Neural cell (in vitro differentiated cells): ENCODE measurements at regions not wholly inside any gene's neighbourhood (a gene's known extent, or its start where the extent isn't known, plus 50 kb on each side); places are given as distances from the start of the nearest gene placed in this dataset.

Experiments used
- H2AFZ ChIP-seq: fragments of 200-600, 300-800 bp; sonication (generic), shearing (Covaris generic); 2 replicates; pipeline ENCODE4 v1.6.0; 2014; ENCODE audit warnings: low read depth, mild to moderate bottlenecking, antibody characterized with exemption, low read length, moderate library complexity
- H3F3A ChIP-seq: fragments of 200-600 bp; shearing (Covaris generic); 2 replicates; pipeline ENCODE4 v1.6.1; 2016; ENCODE audit warnings: mild to moderate bottlenecking, moderate library complexity, mixed read lengths, antibody characterized with exemption, low read length; ENCODE audit not compliant: insufficient read depth, poor library complexity, severe bottlenecking
- H3K27ac ChIP-seq: fragments of 200-600, 300-800 bp; sonication (generic), shearing (Covaris generic); 2 replicates; pipeline ENCODE4 v1.5.1; 2014; ENCODE audit warnings: mild to moderate bottlenecking, low read length, moderate library complexity
- H3K27me3 ChIP-seq: fragments of 300-800, 200-600 bp; sonication (generic), shearing (Covaris generic); 2 replicates; pipeline ENCODE4 v1.6.0; 2014; ENCODE audit warnings: mild to moderate bottlenecking, low read depth, low read length, moderate library complexity; ENCODE audit not compliant: insufficient read depth
- H3K36me3 ChIP-seq: fragments of 300-800, 200-600 bp; sonication (generic), shearing (Covaris generic); 2 replicates; pipeline ENCODE4 v1.5.1; 2014; ENCODE audit warnings: mild to moderate bottlenecking, antibody characterized with exemption, low read length, moderate library complexity; ENCODE audit not compliant: insufficient read depth
- H3K4me2 ChIP-seq: fragments of 300-800, 200-600 bp; sonication (generic), shearing (Covaris generic); 2 replicates; pipeline ENCODE4 v1.6.0; 2014; ENCODE audit warnings: mild to moderate bottlenecking, low read length
- H3K4me3 ChIP-seq: fragments of 300-800, 200-600 bp; sonication (generic), shearing (Covaris generic); 2 replicates; pipeline ENCODE4 v1.5.1; 2014; ENCODE audit warnings: mild to moderate bottlenecking, low read length, moderate library complexity
- H3K79me2 ChIP-seq: fragments of 200-600 bp; shearing (Covaris generic); replicated peaks from 2 replicates; pipeline ENCODE4 v1.6.0; 2014; ENCODE audit warnings: mild to moderate bottlenecking, low read length, moderate library complexity; ENCODE audit not compliant: insufficient read depth
- H3K9ac ChIP-seq: fragments of 300-800, 200-600 bp; sonication (generic), shearing (Covaris generic); 2 replicates; pipeline ENCODE4 v1.6.1; 2016; ENCODE audit warnings: mild to moderate bottlenecking, low read length, mixed read lengths
- H3K9me2 ChIP-seq: fragments of 200-600 bp; shearing (Covaris generic); 2 replicates; pipeline ENCODE4 v1.6.1; 2016; ENCODE audit warnings: mild to moderate bottlenecking, low read length, mixed read lengths; ENCODE audit not compliant: insufficient read depth
- H3K9me3 ChIP-seq: fragments of 200-600, 300-800 bp; sonication (generic), shearing (Covaris generic); 2 replicates; pipeline ENCODE4 v1.6.1; 2016; ENCODE audit warnings: mild to moderate bottlenecking, mixed run types, low read length, moderate library complexity, mixed read lengths
- H4K20me1 ChIP-seq: fragments of 200-600 bp; shearing (Covaris generic); 2 replicates; pipeline ENCODE4 v1.6.1; 2016; ENCODE audit warnings: mild to moderate bottlenecking, mixed run types; ENCODE audit not compliant: insufficient read depth
- EP300 ChIP-seq: fragments of 450-650 bp; conservative IDR thresholded peaks from 2 replicates; pipeline ENCODE4 v1.6.1; 2014; ENCODE audit warnings: antibody characterized with exemption, mild to moderate bottlenecking, moderate library complexity; ENCODE audit not compliant: poor library complexity, severe bottlenecking
- EZH2 ChIP-seq: fragments of 200-600, 300-800 bp; shearing (Covaris generic), sonication (generic); IDR thresholded peaks from 2 replicates; pipeline ENCODE4 v1.6.1; 2014; ENCODE audit warnings: antibody characterized with exemption, low read length, borderline replicate concordance, mild to moderate bottlenecking; ENCODE audit not compliant: insufficient read depth, poor library complexity, severe bottlenecking
- MXI1 ChIP-seq: fragments of 450-650 bp; conservative IDR thresholded peaks from 2 replicates; pipeline ENCODE4 v1.6.1; 2014; ENCODE audit warnings: antibody characterized with exemption, mild to moderate bottlenecking; ENCODE audit not compliant: poor library complexity, severe bottlenecking
- POLR2AphosphoS5 ChIP-seq: IDR thresholded peaks from 2 replicates; pipeline ENCODE4 v1.6.1; 2012
- RAD21 ChIP-seq: fragments of 450-650 bp; conservative IDR thresholded peaks from 2 replicates; pipeline ENCODE4 v1.6.1; 2014; ENCODE audit warnings: antibody characterized with exemption, mild to moderate bottlenecking, moderate library complexity
- REST ChIP-seq: IDR thresholded peaks from 2 replicates; pipeline ENCODE4 v1.6.1; 2012; ENCODE audit warnings: borderline replicate concordance
- SMC3 ChIP-seq: fragments of 450-650 bp; conservative IDR thresholded peaks from 2 replicates; pipeline ENCODE4 v1.6.1; 2014; ENCODE audit warnings: antibody characterized with exemption, mild to moderate bottlenecking, moderate library complexity; ENCODE audit not compliant: poor library complexity
- TAF1 ChIP-seq: IDR thresholded peaks from 2 replicates; pipeline ENCODE4 v1.6.1; 2012; ENCODE audit warnings: low read depth
- TF ChIP-seq, protein P1 (sequence below): fragments of 450-650 bp; IDR thresholded peaks from 2 replicates; pipeline ENCODE4 v1.5.1; 2014; ENCODE audit warnings: antibody characterized with exemption, mild to moderate bottlenecking, moderate library complexity; ENCODE audit not compliant: poor library complexity, severe bottlenecking

DNA sequence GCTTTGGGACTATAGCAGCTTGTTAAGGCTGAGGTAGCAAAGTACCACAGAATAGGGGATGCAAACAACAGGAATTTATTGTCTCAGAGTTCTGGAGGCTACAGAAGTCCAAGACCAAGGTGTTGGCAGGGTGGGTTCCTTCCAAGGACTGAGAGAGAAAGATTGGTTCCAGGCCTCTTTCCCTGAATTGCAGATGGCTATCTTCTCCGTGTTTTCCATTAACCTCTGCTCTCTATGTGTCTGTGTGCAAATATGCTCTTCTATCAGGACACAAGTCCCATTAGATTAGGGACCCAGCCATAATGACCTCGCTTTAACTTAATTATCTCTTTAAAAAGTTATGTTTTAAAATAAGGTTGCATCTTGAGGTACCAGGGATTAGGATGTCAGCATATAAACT lies 1732.9 kb upstream of the SLC10A2 start:
- no peaks in the 10 kb centered on the region for H3K9me3 ChIP-seq
- no peak overlapping the region for H3K27ac ChIP-seq
- no peak overlapping the region for H2AFZ ChIP-seq
- no peaks in the 10 kb centered on the region for H4K20me1 ChIP-seq
- H3K9ac ChIP-seq: no peak overlapping the region
- TF ChIP-seq RAD21 (no peak), TAF1 (no peak), SMC3 (no peak), POLR2AphosphoS5 (no peak), MXI1 (no peak), EP300 (no peak), EZH2 (no peak), REST (no peak)
- TF ChIP-seq, protein P1, sequence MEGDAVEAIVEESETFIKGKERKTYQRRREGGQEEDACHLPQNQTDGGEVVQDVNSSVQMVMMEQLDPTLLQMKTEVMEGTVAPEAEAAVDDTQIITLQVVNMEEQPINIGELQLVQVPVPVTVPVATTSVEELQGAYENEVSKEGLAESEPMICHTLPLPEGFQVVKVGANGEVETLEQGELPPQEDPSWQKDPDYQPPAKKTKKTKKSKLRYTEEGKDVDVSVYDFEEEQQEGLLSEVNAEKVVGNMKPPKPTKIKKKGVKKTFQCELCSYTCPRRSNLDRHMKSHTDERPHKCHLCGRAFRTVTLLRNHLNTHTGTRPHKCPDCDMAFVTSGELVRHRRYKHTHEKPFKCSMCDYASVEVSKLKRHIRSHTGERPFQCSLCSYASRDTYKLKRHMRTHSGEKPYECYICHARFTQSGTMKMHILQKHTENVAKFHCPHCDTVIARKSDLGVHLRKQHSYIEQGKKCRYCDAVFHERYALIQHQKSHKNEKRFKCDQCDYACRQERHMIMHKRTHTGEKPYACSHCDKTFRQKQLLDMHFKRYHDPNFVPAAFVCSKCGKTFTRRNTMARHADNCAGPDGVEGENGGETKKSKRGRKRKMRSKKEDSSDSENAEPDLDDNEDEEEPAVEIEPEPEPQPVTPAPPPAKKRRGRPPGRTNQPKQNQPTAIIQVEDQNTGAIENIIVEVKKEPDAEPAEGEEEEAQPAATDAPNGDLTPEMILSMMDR: no peak
- H3K4me3 ChIP-seq: no peak overlapping the region
- no peaks in the 10 kb centered on the region for H3K79me2 ChIP-seq
- no peaks in the 10 kb centered on the region for H3K9me2 ChIP-seq
- H3K27me3 ChIP-seq: no peaks in the 10 kb centered on the region
- H3K4me2 ChIP-seq: no peak overlapping the region
- no peaks in the 10 kb centered on the region for H3F3A ChIP-seq
- H3K36me3 ChIP-seq: no peaks in the 10 kb centered on the region

DNA sequence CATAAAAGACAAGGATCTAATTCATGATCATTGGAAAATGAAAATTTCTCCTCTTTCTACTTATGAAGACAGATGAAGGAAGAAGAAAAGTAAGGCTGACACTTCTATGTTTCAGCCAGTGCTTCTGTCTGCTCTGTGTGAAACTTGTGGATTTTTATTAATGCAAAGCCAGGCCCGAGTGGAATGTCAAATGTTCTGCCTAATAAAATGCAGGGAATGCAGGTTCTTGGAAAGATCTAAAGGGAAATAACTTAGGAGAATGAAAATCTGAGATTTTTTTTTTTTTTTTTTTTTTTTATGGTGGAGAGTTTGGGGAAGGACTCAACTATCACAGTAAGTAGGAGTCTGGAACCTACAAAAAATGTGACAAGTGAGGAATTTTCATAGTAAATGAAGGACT lies 1732.3 kb upstream of the SLC10A2 start:
- TF ChIP-seq MXI1: no peak
- TF ChIP-seq RAD21: no peak
- TF ChIP-seq REST: no peak
- no peak for TF ChIP-seq TAF1
- TF ChIP-seq SMC3: no peak
- TF ChIP-seq, protein P1: no peak
- no peak for TF ChIP-seq EP300
- no peak for TF ChIP-seq POLR2AphosphoS5
- TF ChIP-seq EZH2: no peak
- no peaks in the 10 kb centered on the region for H3F3A ChIP-seq
- H3K27me3 ChIP-seq: no peaks in the 10 kb centered on the region
- no peak overlapping the region for H3K4me3 ChIP-seq
- H3K4me2 ChIP-seq: no peak overlapping the region
- H3K36me3 ChIP-seq: no peaks in the 10 kb centered on the region
- no peak overlapping the region for H3K9ac ChIP-seq
- H4K20me1 ChIP-seq: no peaks in the 10 kb centered on the region
- H3K9me2 ChIP-seq: no peaks in the 10 kb centered on the region
- H3K79me2 ChIP-seq: no peaks in the 10 kb centered on the region
- no peak overlapping the region for H3K27ac ChIP-seq
- H2AFZ ChIP-seq: no peak overlapping the region
- H3K9me3 ChIP-seq: no peaks in the 10 kb centered on the region
